Trophoblast cell (in vitro differentiated cells and primary cell): ENCODE measurements at regions not wholly inside any gene's neighbourhood (a gene's known extent, or its start where the extent isn't known, plus 50 kb on each side); places are given as distances from the start of the nearest gene placed in this dataset.

Source experiments
- DNase-seq, 2 donors: peaks; one replicate each; pipeline ENCODE4 v3.0.0-alpha.2; 2016
- H2AFZ ChIP-seq: 2 replicates; pipeline ENCODE4 v1.6.1; 2013; ENCODE audit warnings: low read length, moderate library complexity, mild to moderate bottlenecking; ENCODE audit not compliant: insufficient read depth, poor library complexity
- H2AK5ac ChIP-seq: 2 replicates; pipeline ENCODE4 v1.6.1; 2013; ENCODE audit warnings: mild to moderate bottlenecking, low read length
- H2BK120ac ChIP-seq: 2 replicates; pipeline ENCODE4 v1.6.1; 2013; ENCODE audit warnings: low read length, mild to moderate bottlenecking, moderate library complexity; ENCODE audit not compliant: insufficient read depth, poor library complexity
- H2BK12ac ChIP-seq: 2 replicates; pipeline ENCODE4 v1.6.1; 2013; ENCODE audit warnings: mild to moderate bottlenecking, low read length, moderate library complexity
- H2BK5ac ChIP-seq: 2 replicates; pipeline ENCODE4 v1.6.1; 2013; ENCODE audit warnings: low read length, low read depth, moderate library complexity, mild to moderate bottlenecking; ENCODE audit not compliant: poor library complexity
- H3K14ac ChIP-seq: 2 replicates; pipeline ENCODE4 v1.6.1; 2013; ENCODE audit warnings: mild to moderate bottlenecking, low read length
- H3K18ac ChIP-seq: 2 replicates; pipeline ENCODE4 v1.6.1; 2013; ENCODE audit warnings: mild to moderate bottlenecking, low read length
- H3K23ac ChIP-seq: 2 replicates; pipeline ENCODE4 v1.6.1; 2013; ENCODE audit warnings: low read length
- H3K27ac ChIP-seq: 2 replicates; pipeline ENCODE4 v1.5.1; 2013; ENCODE audit warnings: low read depth, mild to moderate bottlenecking, inconsistent platforms, low read length, moderate library complexity
- H3K27me3 ChIP-seq: 2 replicates; pipeline ENCODE4 v1.6.1; 2013; ENCODE audit warnings: inconsistent platforms, mild to moderate bottlenecking, low read length, moderate library complexity; ENCODE audit not compliant: insufficient read depth
- H3K36me3 ChIP-seq, 2 experiments: 1 replicate in 1 of 2; 2 replicates in 1 of 2; pipeline ENCODE4 v1.6.1; 2013; ENCODE audit warnings: low read length in 2 of 2, mild to moderate bottlenecking in 2 of 2, moderate library complexity in 1 of 2; ENCODE audit not compliant: insufficient read depth in 2 of 2, control insufficient read depth in 1 of 2
- H3K4ac ChIP-seq: 2 replicates; pipeline ENCODE4 v1.6.1; 2013; ENCODE audit warnings: low read depth, mild to moderate bottlenecking, low read length, moderate library complexity
- H3K4me1 ChIP-seq, 2 experiments: 1 replicate in 1 of 2; 2 replicates in 1 of 2; pipeline ENCODE4 v1.6.1; 2013; ENCODE audit warnings: low read length in 2 of 2, mild to moderate bottlenecking in 2 of 2, moderate library complexity in 1 of 2; ENCODE audit not compliant: insufficient read depth in 2 of 2, control insufficient read depth in 1 of 2
- H3K4me2 ChIP-seq: 2 replicates; pipeline ENCODE4 v1.6.1; 2013; ENCODE audit warnings: inconsistent platforms, mild to moderate bottlenecking, low read length, moderate library complexity
- H3K4me3 ChIP-seq: 2 replicates; pipeline ENCODE4 v1.5.1; 2013; ENCODE audit warnings: mild to moderate bottlenecking, low read depth, low read length, inconsistent platforms
- H3K79me1 ChIP-seq: one replicate; pipeline ENCODE4 v1.6.1; 2013; ENCODE audit warnings: low read length
- H3K79me2 ChIP-seq: 2 replicates; pipeline ENCODE4 v1.6.1; 2013; ENCODE audit warnings: low read length, mild to moderate bottlenecking; ENCODE audit not compliant: control insufficient read depth, insufficient read depth, poor library complexity
- H3K9ac ChIP-seq: 2 replicates; pipeline ENCODE4 v1.6.1; 2013; ENCODE audit warnings: mild to moderate bottlenecking, low read length
- H3K9me3 ChIP-seq: 2 replicates; pipeline ENCODE4 v1.6.1; 2013; ENCODE audit warnings: low read depth, mild to moderate bottlenecking, control low read depth, inconsistent platforms, low read length; ENCODE audit not compliant: insufficient read depth
- H4K12ac ChIP-seq: 2 replicates; pipeline ENCODE4 v1.6.1; 2013; ENCODE audit warnings: low read depth, mild to moderate bottlenecking, low read length, moderate library complexity
- H4K8ac ChIP-seq: 2 replicates; pipeline ENCODE4 v1.6.1; 2013; ENCODE audit warnings: low read depth, mild to moderate bottlenecking, low read length, moderate library complexity
- H4K91ac ChIP-seq: one replicate; pipeline ENCODE4 v1.6.1; 2013; ENCODE audit warnings: low read depth, mild to moderate bottlenecking, low read length, moderate library complexity
- WGBS: extraction: QIAGEN DNeasy Blood & Tissue Kit; methylation state at CpG from one replicate; pipeline ENCODE4 v1.1.7; 2013; ENCODE audit warnings: missing lambda C conversion rate; ENCODE audit not compliant: insufficient read length, insufficient coverage; ENCODE audit errors: extremely low coverage; 5-methylcytosine and 5-hydroxymethylcytosine counted together

GRCh38 chr15:69760258-69760845 is 307.7 kb downstream of the RPLP1 start:
- Histone ChIP-seq H3K18ac (no peak overlapping the region), H3K36me3 (no peaks in the 10 kb centered on the region), H2AK5ac (peak overlapping the region; percentile 43), H2BK120ac (peak overlapping the region; percentile 31), H4K91ac (no peak overlapping the region), H3K27me3 (no peaks in the 10 kb centered on the region), H2AFZ (no peak overlapping the region), H3K4me2 (no peak overlapping the region), H3K23ac (no peak overlapping the region), H2BK12ac (no peak overlapping the region), H3K9me3 (no peaks in the 10 kb centered on the region), H4K12ac (no peak overlapping the region), H2BK5ac (no peak overlapping the region), H3K9ac (no peak overlapping the region), H3K4me1 (peaks cover 3 to 11% of the 10 kb centered on the region in 2 experiments), H3K4me3 (no peak overlapping the region), H3K14ac (no peak overlapping the region), H3K79me2 (no peaks in the 10 kb centered on the region), H3K27ac (no peak overlapping the region), H4K8ac (no peak overlapping the region), H3K4ac (no peak overlapping the region), H3K79me1 (no peaks in the 10 kb centered on the region)
- no CpG with 5 or more reads among the region's 3 CpGs for WGBS
- peak; percentile 31 to 93 for DNase-seq

GRCh38 chr15:69760890-69761568 is 308.4 kb downstream of the RPLP1 start:
- no peak overlapping the region for H3K9ac ChIP-seq
- H3K36me3 ChIP-seq: no peaks in the 10 kb centered on the region
- no peak overlapping the region for H3K14ac ChIP-seq
- no peaks in the 10 kb centered on the region for H3K9me3 ChIP-seq
- no peaks in the 10 kb centered on the region for H3K27me3 ChIP-seq
- H3K79me1 ChIP-seq: no peaks in the 10 kb centered on the region
- H3K18ac ChIP-seq: no peak overlapping the region
- H2BK120ac ChIP-seq: no peak overlapping the region
- H3K4ac ChIP-seq: no peak overlapping the region
- no peak overlapping the region for H3K27ac ChIP-seq
- no peak overlapping the region for H3K23ac ChIP-seq
- no peak overlapping the region for H4K8ac ChIP-seq
- DNase-seq: peak; percentile 66 to 82
- H4K91ac ChIP-seq: no peak overlapping the region
- H2BK12ac ChIP-seq: no peak overlapping the region
- no peak overlapping the region for H3K4me2 ChIP-seq
- no peak overlapping the region for H2AFZ ChIP-seq
- WGBS: no CpG with 5 or more reads among the region's 7 CpGs
- no peak overlapping the region for H4K12ac ChIP-seq
- H2BK5ac ChIP-seq: no peak overlapping the region
- no peaks in the 10 kb centered on the region for H3K79me2 ChIP-seq
- peaks cover 3 to 11% of the 10 kb centered on the region in 2 experiments for H3K4me1 ChIP-seq
- no peak overlapping the region for H3K4me3 ChIP-seq
- H2AK5ac ChIP-seq: no peak overlapping the region

GRCh38 chr15:69762373-69763148 is 309.9 kb downstream of the RPLP1 start:
- peak in 1 of 2 donors; percentile 48 for DNase-seq

GRCh38 chr15:69763831-69764230 is 311.2 kb downstream of the RPLP1 start:
- Histone ChIP-seq H3K79me2 (no peaks in the 10 kb centered on the region), H2AFZ (no peak overlapping the region), H3K27ac (no peak overlapping the region), H3K23ac (no peak overlapping the region), H3K4me3 (no peak overlapping the region), H3K4me2 (no peak overlapping the region), H2AK5ac (no peak overlapping the region), H3K18ac (no peak overlapping the region), H2BK120ac (no peak overlapping the region), H3K4ac (no peak overlapping the region), H3K27me3 (no peaks in the 10 kb centered on the region), H4K91ac (no peak overlapping the region), H3K36me3 (no peaks in the 10 kb centered on the region), H4K12ac (no peak overlapping the region), H3K9ac (no peak overlapping the region), H3K79me1 (no peaks in the 10 kb centered on the region), H3K4me1 (peaks cover 3 to 11% of the 10 kb centered on the region in 2 experiments), H2BK5ac (no peak overlapping the region), H2BK12ac (no peak overlapping the region), H3K14ac (no peak overlapping the region), H3K9me3 (no peaks in the 10 kb centered on the region), H4K8ac (no peak overlapping the region)
- WGBS: no CpG with 5 or more reads among the region's 3 CpGs
- DNase-seq: no peak

More at GRCh38 chr15:69762373-69763148, 309.9 kb downstream of the RPLP1 start:
- H3K23ac ChIP-seq: no peak overlapping the region
- H3K79me2 ChIP-seq: no peaks in the 10 kb centered on the region
- no peak overlapping the region for H2BK12ac ChIP-seq
- H3K4ac ChIP-seq: no peak overlapping the region
- no peaks in the 10 kb centered on the region for H3K27me3 ChIP-seq
- no peak overlapping the region for H3K27ac ChIP-seq
- H3K4me3 ChIP-seq: no peak overlapping the region
- H4K12ac ChIP-seq: no peak overlapping the region
- no peak overlapping the region for H2BK5ac ChIP-seq
- H2AK5ac ChIP-seq: no peak overlapping the region
- H3K14ac ChIP-seq: no peak overlapping the region
- no peak overlapping the region for H2AFZ ChIP-seq
- peaks cover 3 to 11% of the 10 kb centered on the region in 2 experiments for H3K4me1 ChIP-seq
- H3K9me3 ChIP-seq: no peaks in the 10 kb centered on the region
- no peak overlapping the region for H4K91ac ChIP-seq
- H3K9ac ChIP-seq: no peak overlapping the region
- no peak overlapping the region for H3K4me2 ChIP-seq
- H3K36me3 ChIP-seq: no peaks in the 10 kb centered on the region
- WGBS: no CpG with 5 or more reads among the region's 6 CpGs
- H2BK120ac ChIP-seq: no peak overlapping the region
- H3K79me1 ChIP-seq: no peaks in the 10 kb centered on the region
- H4K8ac ChIP-seq: no peak overlapping the region
- no peak overlapping the region for H3K18ac ChIP-seq
